ENCODE measurements at regions not wholly inside any gene's neighbourhood (a gene's known extent, or its start where the extent isn't known, plus 50 kb on each side); places are given as distances from the start of the nearest gene placed in this dataset.

- no peaks in the 10 kb centered on the region for H3K79me2 ChIP-seq (ENCODE audit: insufficient read depth, low read length)
- H3K36me3 ChIP-seq (ENCODE audit: low read length): no peaks in the 10 kb centered on the region
- H4K20me1 ChIP-seq (ENCODE audit: low read depth, low read length): no peaks in the 10 kb centered on the region
- no peaks in the 10 kb centered on the region for H3K27me3 ChIP-seq (ENCODE audit: low read length)
- H3K9ac ChIP-seq (ENCODE audit: low read length): no peak overlapping the region
- no peak for TF ChIP-seq EZH2phosphoT487 (conservative IDR thresholded peaks at IDR 0.05; ENCODE audit: low read length)
- TF ChIP-seq CTCF (IDR thresholded peaks at IDR 0.05; ENCODE audit: insufficient read depth, low read length, poor library complexity, severe bottlenecking): no peak
- H2AFZ ChIP-seq (ENCODE audit: low read depth, low read length, severe bottlenecking): no peak overlapping the region
- no peak overlapping the region for H3K4me3 ChIP-seq (ENCODE audit: insufficient read depth, low read length, poor library complexity, severe bottlenecking)
- no peaks in the 10 kb centered on the region for H3F3A ChIP-seq (ENCODE audit: insufficient read depth)
- H3K4me2 ChIP-seq (ENCODE audit: low read depth, low read length, poor library complexity, severe bottlenecking): no peak overlapping the region
- H3K27ac ChIP-seq (ENCODE audit: low read depth, low read length): no peak overlapping the region
- no peaks in the 10 kb centered on the region for H3K9me2 ChIP-seq (replicated peaks; ENCODE audit: insufficient read depth, low read length)
- H3K9me3 ChIP-seq (ENCODE audit: insufficient read depth, low read length): no peaks in the 10 kb centered on the region
These were observed 240.1 kb downstream of the UTP18 start for GRCh38 chr17:51500454-51500853.

- no peaks in the 10 kb centered on the region for H4K20me1 ChIP-seq (ENCODE audit: low read depth, low read length)
- no peak overlapping the region for H3K9ac ChIP-seq (ENCODE audit: low read length)
- no peak overlapping the region for H2AFZ ChIP-seq (ENCODE audit: low read depth, low read length, severe bottlenecking)
- H3K79me2 ChIP-seq (ENCODE audit: insufficient read depth, low read length): no peaks in the 10 kb centered on the region
- H3K4me2 ChIP-seq (ENCODE audit: low read depth, low read length, poor library complexity, severe bottlenecking): no peak overlapping the region
- H3K9me2 ChIP-seq (replicated peaks; ENCODE audit: insufficient read depth, low read length): no peaks in the 10 kb centered on the region
- H3F3A ChIP-seq (ENCODE audit: insufficient read depth): no peaks in the 10 kb centered on the region
- no peak overlapping the region for H3K4me3 ChIP-seq (ENCODE audit: insufficient read depth, low read length, poor library complexity, severe bottlenecking)
- H3K27me3 ChIP-seq (ENCODE audit: low read length): no peaks in the 10 kb centered on the region
- H3K36me3 ChIP-seq (ENCODE audit: low read length): no peaks in the 10 kb centered on the region
- no peak overlapping the region for H3K27ac ChIP-seq (ENCODE audit: low read depth, low read length)
- TF ChIP-seq CTCF (IDR thresholded peaks at IDR 0.05; ENCODE audit: insufficient read depth, low read length, poor library complexity, severe bottlenecking) (no peak), EZH2phosphoT487 (conservative IDR thresholded peaks at IDR 0.05; ENCODE audit: low read length) (no peak)
- no peaks in the 10 kb centered on the region for H3K9me3 ChIP-seq (ENCODE audit: insufficient read depth, low read length)
These were observed 245.1 kb downstream of the UTP18 start for GRCh38 chr17:51505450-51505849.

DNA sequence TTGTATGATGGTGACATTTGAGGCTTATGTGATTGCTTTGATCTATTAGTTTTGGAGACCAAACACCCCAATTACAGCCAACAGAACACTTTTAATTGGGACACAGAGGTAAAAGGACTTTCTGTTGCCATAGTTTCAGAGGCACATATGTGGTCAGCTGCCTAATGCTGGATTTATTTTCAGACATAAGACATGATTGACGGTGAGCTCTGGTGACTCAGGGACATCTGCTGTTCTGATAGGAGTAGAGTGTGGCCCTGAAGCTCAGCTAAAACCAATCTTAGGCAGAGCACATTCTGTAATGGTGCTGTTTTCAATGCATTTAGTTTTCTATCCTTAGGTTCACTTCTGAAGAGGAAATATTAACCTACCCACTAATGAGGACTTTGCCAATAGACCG, 247.1 kb downstream of the UTP18 start:
- H3K9ac ChIP-seq (ENCODE audit: low read length): no peak overlapping the region
- no peaks in the 10 kb centered on the region for H3K9me3 ChIP-seq (ENCODE audit: insufficient read depth, low read length)
- no peak overlapping the region for H2AFZ ChIP-seq (ENCODE audit: low read depth, low read length, severe bottlenecking)
- no peaks in the 10 kb centered on the region for H3K79me2 ChIP-seq (ENCODE audit: insufficient read depth, low read length)
- no peaks in the 10 kb centered on the region for H3K9me2 ChIP-seq (replicated peaks; ENCODE audit: insufficient read depth, low read length)
- H3K4me2 ChIP-seq (ENCODE audit: low read depth, low read length, poor library complexity, severe bottlenecking): no peak overlapping the region
- no peaks in the 10 kb centered on the region for H3K36me3 ChIP-seq (ENCODE audit: low read length)
- TF ChIP-seq CTCF (IDR thresholded peaks at IDR 0.05; ENCODE audit: insufficient read depth, low read length, poor library complexity, severe bottlenecking): no peak
- no peak for TF ChIP-seq EZH2phosphoT487 (conservative IDR thresholded peaks at IDR 0.05; ENCODE audit: low read length)
- peaks cover 3% of the 10 kb centered on the region; the same call in 1 of the 2 replicates for H3K27me3 ChIP-seq (ENCODE audit: low read length)
- no peaks in the 10 kb centered on the region for H3F3A ChIP-seq (ENCODE audit: insufficient read depth)
- no peak overlapping the region for H3K27ac ChIP-seq (ENCODE audit: low read depth, low read length)
- no peaks in the 10 kb centered on the region for H4K20me1 ChIP-seq (ENCODE audit: low read depth, low read length)
- H3K4me3 ChIP-seq (ENCODE audit: insufficient read depth, low read length, poor library complexity, severe bottlenecking): no peak overlapping the region
